Smooth muscle cell (in vitro differentiated cells): ENCODE measurements at regions not wholly inside any gene's neighbourhood (a gene's known extent, or its start where the extent isn't known, plus 50 kb on each side); places are given as distances from the start of the nearest gene placed in this dataset.

Source experiments
- DNase-seq: peaks from one replicate; lab custom pipeline; 2025; ENCODE audit not compliant: unreplicated experiment; lab: John Stamatoyannopoulos, UW
- H2AFZ ChIP-seq: fragments of 200-600 bp; sonication (generic); 2 replicates; pipeline ENCODE4 v1.6.0; 2016; ENCODE audit warnings: antibody characterized with exemption, low read depth, mild to moderate bottlenecking
- H3F3A ChIP-seq: fragments of 200-600 bp; sonication (generic); 2 replicates; pipeline ENCODE4 v1.6.0; 2017; ENCODE audit warnings: antibody characterized with exemption, low read depth
- H3K27ac ChIP-seq: fragments of 200-600 bp; sonication (generic); 2 replicates; pipeline ENCODE4 v1.5.1; 2016; ENCODE audit warnings: low read depth, mild to moderate bottlenecking
- H3K27me3 ChIP-seq: fragments of 200-600 bp; sonication (generic); 2 replicates; pipeline ENCODE4 v1.6.1; 2016; ENCODE audit warnings: low read depth, mild to moderate bottlenecking
- H3K36me3 ChIP-seq: fragments of 200-600 bp; sonication (generic); 2 replicates; pipeline ENCODE4 v1.5.1; 2016; ENCODE audit warnings: low read depth
- H3K4me1 ChIP-seq: fragments of 200-600 bp; sonication (generic); 2 replicates; pipeline ENCODE4 v1.5.1; 2016; ENCODE audit warnings: low read depth
- H3K4me2 ChIP-seq: fragments of 200-600 bp; sonication (generic); 2 replicates; pipeline ENCODE4 v1.6.0; 2016; ENCODE audit warnings: mild to moderate bottlenecking
- H3K4me3 ChIP-seq: fragments of 200-600 bp; sonication (generic); 2 replicates; pipeline ENCODE4 v1.5.1; 2016; ENCODE audit warnings: mild to moderate bottlenecking
- H3K79me2 ChIP-seq: fragments of 200-600 bp; sonication (generic); 2 replicates; pipeline ENCODE4 v1.6.0; 2016; ENCODE audit warnings: low read depth, mild to moderate bottlenecking
- H3K9ac ChIP-seq: fragments of 200-600 bp; sonication (generic); 2 replicates; pipeline ENCODE4 v1.6.0; 2016; ENCODE audit warnings: low read depth
- H3K9me3 ChIP-seq: fragments of 200-600 bp; sonication (generic); replicated peaks from 2 replicates; pipeline ENCODE4 v1.5.1; 2016; ENCODE audit warnings: low read depth
- H4K20me1 ChIP-seq: fragments of 200-600 bp; sonication (generic); 2 replicates; pipeline ENCODE4 v1.6.0; 2016; ENCODE audit warnings: low read depth
- WGBS: methylation state at CpG from one replicate; pipeline ENCODE4 v1.1.7; 2016; ENCODE audit warnings: low lambda C conversion rate; 5-methylcytosine and 5-hydroxymethylcytosine counted together
- TF ChIP-seq, protein P1 (sequence below): fragments of 200-600 bp; sonication (generic); IDR thresholded peaks from 2 replicates; pipeline ENCODE4 v1.5.1; 2017; ENCODE audit warnings: borderline replicate concordance, mild to moderate bottlenecking, antibody characterized with exemption; ENCODE audit not compliant: insufficient read depth, poor library complexity, severe bottlenecking

DNA sequence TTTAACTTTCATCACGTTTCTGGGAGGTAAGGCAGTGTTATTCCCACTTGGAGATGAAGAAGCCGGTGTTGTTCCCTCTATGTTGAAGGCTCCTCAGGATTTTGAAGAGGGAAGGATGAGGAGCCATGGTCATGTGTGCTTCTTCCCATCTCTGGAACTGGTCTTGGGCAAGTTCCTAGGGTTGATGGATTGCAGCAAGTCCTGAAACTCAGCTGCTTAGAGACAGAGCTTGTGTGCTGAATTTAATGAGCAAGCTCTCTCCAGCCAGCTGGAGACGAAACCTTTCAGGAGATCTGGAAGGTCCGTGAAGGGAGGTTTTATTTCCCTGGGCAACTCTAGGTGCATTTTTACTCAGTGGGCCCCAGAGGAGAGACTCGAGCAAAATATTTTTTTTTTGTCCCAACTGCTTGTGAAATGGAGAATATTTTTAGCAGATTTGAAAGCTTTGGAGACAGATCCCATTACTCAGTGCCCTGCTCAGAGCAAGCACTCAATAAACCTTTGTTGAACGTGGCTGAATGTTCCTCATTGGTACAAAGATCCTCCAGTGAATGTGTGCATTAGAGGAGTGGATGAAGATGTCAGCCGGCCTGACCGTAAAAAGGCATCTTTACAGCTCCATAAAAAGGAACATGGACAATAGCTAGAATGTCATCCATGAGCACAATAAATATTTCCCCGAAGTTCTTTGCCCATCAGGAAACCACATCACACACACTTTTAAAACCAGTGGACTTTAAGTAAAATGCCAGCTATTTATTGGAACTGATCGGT is 55.6 kb upstream of the RGMA start:
- TF ChIP-seq, protein P1, sequence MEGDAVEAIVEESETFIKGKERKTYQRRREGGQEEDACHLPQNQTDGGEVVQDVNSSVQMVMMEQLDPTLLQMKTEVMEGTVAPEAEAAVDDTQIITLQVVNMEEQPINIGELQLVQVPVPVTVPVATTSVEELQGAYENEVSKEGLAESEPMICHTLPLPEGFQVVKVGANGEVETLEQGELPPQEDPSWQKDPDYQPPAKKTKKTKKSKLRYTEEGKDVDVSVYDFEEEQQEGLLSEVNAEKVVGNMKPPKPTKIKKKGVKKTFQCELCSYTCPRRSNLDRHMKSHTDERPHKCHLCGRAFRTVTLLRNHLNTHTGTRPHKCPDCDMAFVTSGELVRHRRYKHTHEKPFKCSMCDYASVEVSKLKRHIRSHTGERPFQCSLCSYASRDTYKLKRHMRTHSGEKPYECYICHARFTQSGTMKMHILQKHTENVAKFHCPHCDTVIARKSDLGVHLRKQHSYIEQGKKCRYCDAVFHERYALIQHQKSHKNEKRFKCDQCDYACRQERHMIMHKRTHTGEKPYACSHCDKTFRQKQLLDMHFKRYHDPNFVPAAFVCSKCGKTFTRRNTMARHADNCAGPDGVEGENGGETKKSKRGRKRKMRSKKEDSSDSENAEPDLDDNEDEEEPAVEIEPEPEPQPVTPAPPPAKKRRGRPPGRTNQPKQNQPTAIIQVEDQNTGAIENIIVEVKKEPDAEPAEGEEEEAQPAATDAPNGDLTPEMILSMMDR = no peak
- H3K4me3 ChIP-seq = no peak overlapping the region
- no peaks in the 10 kb centered on the region for H4K20me1 ChIP-seq
- no peaks in the 10 kb centered on the region for H3K79me2 ChIP-seq
- DNase-seq = no peak
- no peaks in the 10 kb centered on the region for H3K36me3 ChIP-seq
- H3K9ac ChIP-seq = no peak overlapping the region
- H3K27ac ChIP-seq = no peak overlapping the region
- no peaks in the 10 kb centered on the region for H3K4me1 ChIP-seq
- H3K4me2 ChIP-seq = no peak overlapping the region
- 60% methylated on average over 10 of the region's 10 CpGs for whole genome bisulfite sequencing
- no peaks in the 10 kb centered on the region for H3F3A ChIP-seq
- H3K9me3 ChIP-seq = no peaks in the 10 kb centered on the region
- peaks cover 19% of the 10 kb centered on the region for H3K27me3 ChIP-seq
- H2AFZ ChIP-seq = no peak overlapping the region

DNA sequence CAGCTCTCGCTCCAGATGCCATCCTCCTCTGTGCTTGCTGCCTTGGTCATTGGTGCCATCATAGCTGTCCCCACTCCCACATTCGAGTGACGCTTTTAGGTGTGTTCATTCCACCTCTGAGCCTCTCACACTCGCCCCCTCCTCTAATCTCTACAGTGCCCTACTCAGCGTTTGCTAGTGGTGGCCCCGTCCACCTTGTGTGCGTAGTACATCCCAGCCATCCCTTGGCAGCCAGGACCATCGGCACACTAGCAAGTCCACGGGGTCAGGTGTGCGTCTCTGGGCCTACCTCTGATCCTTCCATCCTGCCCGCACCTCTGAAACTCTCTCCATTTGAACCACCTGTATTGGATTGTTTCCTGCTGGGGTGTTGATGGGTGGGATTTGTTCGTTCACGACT is 54.2 kb upstream of the RGMA start:
- no peak overlapping the region for H2AFZ ChIP-seq
- DNase-seq = no peak
- 96% methylated on average over 13 of the region's 13 CpGs for WGBS

DNA sequence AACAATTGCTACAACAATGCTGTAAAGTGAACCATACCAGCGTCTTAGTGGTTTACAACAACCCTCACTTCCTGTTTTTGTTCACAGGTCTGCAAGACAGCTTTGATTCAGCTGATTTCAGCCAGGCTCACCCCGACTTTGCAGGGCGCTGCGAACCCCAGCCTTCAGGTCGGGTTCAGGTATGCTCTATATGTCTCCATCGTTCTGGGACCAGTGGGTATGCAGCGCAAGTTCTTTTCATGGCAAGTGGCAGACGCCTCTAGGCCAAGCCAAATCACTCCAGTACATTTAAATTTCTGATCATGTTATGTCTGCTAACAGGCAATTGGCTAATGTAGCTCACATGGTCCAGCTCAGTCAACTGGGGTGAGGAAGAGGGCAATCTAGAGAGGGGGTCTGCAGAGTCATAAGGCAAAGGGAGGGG is 52.4 kb upstream of the RGMA start:
- no peaks in the 10 kb centered on the region for H3F3A ChIP-seq
- H3K36me3 ChIP-seq = no peaks in the 10 kb centered on the region
- H3K9ac ChIP-seq = no peak overlapping the region
- H3K9me3 ChIP-seq = no peaks in the 10 kb centered on the region
- no peak overlapping the region for H3K4me2 ChIP-seq
- 91% methylated on average over 8 of the region's 8 CpGs for WGBS
- no peaks in the 10 kb centered on the region for H4K20me1 ChIP-seq
- H3K4me1 ChIP-seq = peaks cover 4% of the 10 kb centered on the region
- DNase-seq = no peak
- H2AFZ ChIP-seq = no peak overlapping the region
- no peak overlapping the region for H3K27ac ChIP-seq
- TF ChIP-seq, protein P1 = no peak
- no peaks in the 10 kb centered on the region for H3K79me2 ChIP-seq
- no peak overlapping the region for H3K4me3 ChIP-seq
- H3K27me3 ChIP-seq = peaks cover 15% of the 10 kb centered on the region

More for the DNA sequence above, 54.2 kb upstream of the RGMA start:
- Histone ChIP-seq H4K20me1 (no peaks in the 10 kb centered on the region), H3F3A (no peaks in the 10 kb centered on the region), H3K4me2 (no peak overlapping the region), H3K36me3 (no peaks in the 10 kb centered on the region), H3K4me1 (no peaks in the 10 kb centered on the region), H3K9me3 (no peaks in the 10 kb centered on the region), H3K27ac (no peak overlapping the region), H3K27me3 (peaks cover 19% of the 10 kb centered on the region), H3K9ac (no peak overlapping the region), H3K79me2 (no peaks in the 10 kb centered on the region), H3K4me3 (no peak overlapping the region)
- TF ChIP-seq, protein P1 = no peak

DNA sequence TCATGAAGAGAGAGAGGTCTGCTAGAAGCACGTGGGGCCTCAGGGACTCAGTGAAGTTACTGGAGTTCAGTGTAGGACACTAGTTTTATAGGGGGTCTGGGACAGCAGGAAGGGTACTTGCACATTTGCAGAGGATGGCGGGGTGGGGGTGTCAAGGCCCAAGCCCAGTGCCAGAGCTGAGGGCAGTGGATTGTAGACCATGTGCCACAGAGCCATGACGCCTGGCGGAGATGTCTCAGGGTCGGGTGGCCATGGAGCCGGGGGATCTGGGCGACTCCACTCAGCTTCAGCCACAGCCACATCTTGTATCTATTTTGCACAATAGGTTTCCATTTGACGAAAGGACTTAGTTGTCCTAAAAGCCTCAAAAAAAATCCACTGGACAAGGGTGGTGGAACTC is 50.4 kb upstream of the RGMA start:
- H3K4me1 ChIP-seq = peaks cover 11% of the 10 kb centered on the region
- DNase-seq = no peak
- no peaks in the 10 kb centered on the region for H3K79me2 ChIP-seq
- H3K36me3 ChIP-seq = no peaks in the 10 kb centered on the region
- TF ChIP-seq, protein P1 = no peak
- H3K4me2 ChIP-seq = no peak overlapping the region
- H3F3A ChIP-seq = no peaks in the 10 kb centered on the region
- H3K9ac ChIP-seq = no peak overlapping the region
- no peak overlapping the region for H3K27ac ChIP-seq
- no peak overlapping the region for H3K4me3 ChIP-seq
- no peak overlapping the region for H2AFZ ChIP-seq
- H4K20me1 ChIP-seq = no peaks in the 10 kb centered on the region
- peaks cover 6% of the 10 kb centered on the region for H3K27me3 ChIP-seq
- WGBS = 92% methylated on average over 8 of the region's 8 CpGs
- H3K9me3 ChIP-seq = no peaks in the 10 kb centered on the region
